ENCODE measurements at regions not wholly inside any gene's neighbourhood (a gene's known extent, or its start where the extent isn't known, plus 50 kb on each side); places are given as distances from the start of the nearest gene placed in this dataset.

GRCh38 chr2:12296915-12297314 is 419.8 kb upstream of the TRIB2 start:
- ATAC-seq (no peak), DNase-seq (no peak)
- TF ChIP-seq, protein P1, sequence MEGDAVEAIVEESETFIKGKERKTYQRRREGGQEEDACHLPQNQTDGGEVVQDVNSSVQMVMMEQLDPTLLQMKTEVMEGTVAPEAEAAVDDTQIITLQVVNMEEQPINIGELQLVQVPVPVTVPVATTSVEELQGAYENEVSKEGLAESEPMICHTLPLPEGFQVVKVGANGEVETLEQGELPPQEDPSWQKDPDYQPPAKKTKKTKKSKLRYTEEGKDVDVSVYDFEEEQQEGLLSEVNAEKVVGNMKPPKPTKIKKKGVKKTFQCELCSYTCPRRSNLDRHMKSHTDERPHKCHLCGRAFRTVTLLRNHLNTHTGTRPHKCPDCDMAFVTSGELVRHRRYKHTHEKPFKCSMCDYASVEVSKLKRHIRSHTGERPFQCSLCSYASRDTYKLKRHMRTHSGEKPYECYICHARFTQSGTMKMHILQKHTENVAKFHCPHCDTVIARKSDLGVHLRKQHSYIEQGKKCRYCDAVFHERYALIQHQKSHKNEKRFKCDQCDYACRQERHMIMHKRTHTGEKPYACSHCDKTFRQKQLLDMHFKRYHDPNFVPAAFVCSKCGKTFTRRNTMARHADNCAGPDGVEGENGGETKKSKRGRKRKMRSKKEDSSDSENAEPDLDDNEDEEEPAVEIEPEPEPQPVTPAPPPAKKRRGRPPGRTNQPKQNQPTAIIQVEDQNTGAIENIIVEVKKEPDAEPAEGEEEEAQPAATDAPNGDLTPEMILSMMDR (IDR thresholded peaks at IDR 0.05) = no peak
- Histone ChIP-seq H3K36me3 (ENCODE audit: low read depth) (no peaks in the 10 kb centered on the region), H3K4me1 (ENCODE audit: low read depth) (no peaks in the 10 kb centered on the region), H3K4me3 (no peak overlapping the region), H3K9me3 (no peaks in the 10 kb centered on the region)
- intact Hi-C loops (cut with DNase I, micrococcal nuclease) = no loop called here

DNA sequence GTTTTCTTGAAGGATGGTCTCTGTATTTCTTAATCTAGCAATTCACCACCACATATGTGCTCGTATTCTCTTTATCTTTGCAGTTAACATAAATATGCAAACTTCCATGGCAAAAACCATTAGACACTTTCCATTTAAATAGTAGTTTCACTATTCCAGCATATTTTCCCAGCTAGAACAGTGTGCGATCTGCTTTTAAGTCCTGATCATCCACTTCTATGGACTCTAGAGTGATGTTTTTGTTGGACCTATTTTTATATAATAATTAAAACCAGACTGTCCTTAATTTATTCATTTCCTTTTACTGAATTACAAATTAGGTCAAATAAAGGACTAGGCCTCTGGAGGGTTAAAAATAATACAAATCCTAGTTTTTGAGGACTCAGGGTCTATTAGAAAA is 418.4 kb upstream of the TRIB2 start:
- H3K36me3 ChIP-seq (ENCODE audit: low read depth) = no peaks in the 10 kb centered on the region
- DNase-seq = no peak
- no peak for ATAC-seq
- H3K4me1 ChIP-seq (ENCODE audit: low read depth) = no peaks in the 10 kb centered on the region
- H3K4me3 ChIP-seq = no peak overlapping the region
- intact Hi-C loops (cut with DNase I, micrococcal nuclease) = no loop called here
- no peaks in the 10 kb centered on the region for H3K9me3 ChIP-seq
- TF ChIP-seq, protein P1 (IDR thresholded peaks at IDR 0.05) = no peak

DNA sequence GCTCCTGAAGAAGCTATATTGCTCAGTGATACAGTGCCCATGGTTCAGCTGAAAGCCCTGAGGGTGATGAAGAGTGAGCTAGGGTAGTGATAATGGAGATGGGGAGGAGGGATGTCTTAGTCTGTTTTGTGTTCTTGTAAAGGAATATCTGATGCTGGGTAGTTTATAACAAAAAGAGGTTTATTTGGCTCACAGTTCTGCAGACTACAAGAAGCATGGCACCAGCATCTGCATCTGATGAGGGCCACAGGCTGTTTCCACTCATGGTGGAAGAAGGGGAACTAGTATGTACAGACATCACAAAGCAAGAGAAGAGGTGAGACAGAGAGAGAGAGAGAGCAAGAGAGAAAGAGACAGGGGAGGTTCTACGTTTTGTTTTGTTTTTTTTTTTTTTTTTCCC is 417.3 kb upstream of the TRIB2 start:
- TF ChIP-seq, protein P1 (IDR thresholded peaks at IDR 0.05) = no peak
- DNase-seq (no peak), ATAC-seq (no peak)
- Histone ChIP-seq H3K9me3 (no peaks in the 10 kb centered on the region), H3K36me3 (ENCODE audit: low read depth) (no peaks in the 10 kb centered on the region), H3K4me1 (ENCODE audit: low read depth) (peaks cover 2% of the 10 kb centered on the region), H3K4me3 (no peak overlapping the region)
- intact Hi-C loops (cut with DNase I, micrococcal nuclease) = no loop called here

- ATAC-seq = no peak
- peaks cover 9% of the 10 kb centered on the region for H3K4me1 ChIP-seq (ENCODE audit: low read depth)
These were observed 416.6 kb upstream of the TRIB2 start for GRCh38 chr2:12300019-12300602.

DNA sequence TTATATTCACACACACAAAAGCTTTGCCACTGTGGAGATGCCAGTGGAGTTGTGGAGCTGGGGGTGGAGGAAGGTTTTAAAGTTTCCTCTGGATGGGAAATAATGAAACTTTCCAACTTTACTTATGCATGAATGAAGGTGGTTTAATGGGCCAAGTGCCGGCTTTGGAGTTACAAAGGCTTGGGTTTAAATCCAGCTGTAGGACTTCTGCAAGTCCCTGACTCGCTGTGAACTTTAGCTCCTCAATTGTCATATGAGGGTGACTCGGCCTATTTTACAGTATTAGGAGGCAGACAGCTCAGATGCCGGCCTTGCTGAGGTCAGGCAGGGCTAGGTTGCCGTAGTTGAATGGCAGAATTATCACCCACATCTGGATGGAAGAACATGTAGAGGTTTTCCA is 415.8 kb upstream of the TRIB2 start:
- DNase-seq = no peak
- TF ChIP-seq, protein P1 (IDR thresholded peaks at IDR 0.05) = no peak
- Histone ChIP-seq H3K4me1 (ENCODE audit: low read depth) (peaks cover 10% of the 10 kb centered on the region), H3K36me3 (ENCODE audit: low read depth) (no peaks in the 10 kb centered on the region), H3K4me3 (no peak overlapping the region), H3K9me3 (no peaks in the 10 kb centered on the region)
- ATAC-seq = no peak
- intact Hi-C loops (cut with DNase I, micrococcal nuclease) = no loop called here

More at GRCh38 chr2:12300019-12300602, 416.6 kb upstream of the TRIB2 start:
- TF ChIP-seq, protein P1 (IDR thresholded peaks at IDR 0.05) = no peak
- H3K4me3 ChIP-seq = no peak overlapping the region
- H3K9me3 ChIP-seq = no peaks in the 10 kb centered on the region
- intact Hi-C loops (cut with DNase I, micrococcal nuclease) = no loop called here
- DNase-seq = no peak
- no peaks in the 10 kb centered on the region for H3K36me3 ChIP-seq (ENCODE audit: low read depth)

DNA sequence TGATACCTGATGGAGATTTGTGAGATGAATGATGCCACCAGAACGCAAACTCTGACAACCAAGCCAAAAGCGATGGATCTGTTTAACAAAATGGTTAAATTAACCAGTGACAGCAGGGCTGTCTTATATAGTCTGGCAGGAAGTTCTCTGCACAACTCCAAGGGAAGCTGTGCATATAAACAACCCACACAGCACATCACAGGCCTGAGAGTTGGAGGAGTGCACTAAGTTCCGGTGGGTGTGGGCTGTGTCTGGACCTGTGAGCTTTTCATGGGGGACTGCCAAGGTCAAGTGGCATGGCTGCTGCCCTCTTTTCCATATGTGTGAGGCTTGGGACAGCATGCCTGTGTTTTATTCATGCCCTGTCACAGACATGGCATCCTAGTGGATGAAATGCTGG is 414.6 kb upstream of the TRIB2 start:
- intact Hi-C loops (cut with DNase I, micrococcal nuclease) = no loop called here
- Histone ChIP-seq H3K9me3 (no peaks in the 10 kb centered on the region), H3K4me3 (no peak overlapping the region), H3K4me1 (ENCODE audit: low read depth) (peaks cover 10% of the 10 kb centered on the region), H3K36me3 (ENCODE audit: low read depth) (no peaks in the 10 kb centered on the region)
- TF ChIP-seq, protein P1 (IDR thresholded peaks at IDR 0.05) = no peak
- no peak for DNase-seq
- ATAC-seq = peak; percentile 53

Measured in mucosa of descending colon (tissue), 3 donors.